HuH-7 (cell line): ENCODE measurements at regions not wholly inside any gene's neighbourhood (a gene's known extent, or its start where the extent isn't known, plus 50 kb on each side); places are given as distances from the start of the nearest gene placed in this dataset.

Experiments
- DNase-seq: peaks from one replicate; pipeline ENCODE4 v3.0.0; 2011; ENCODE audit warnings: low spot score

- DNase-seq, result no peak
Observed at GRCh38 chr10:59553162-59553900, 156.3 kb downstream of the SLC16A9 start.

GRCh38 chr10:59550061-59550460, 159.6 kb downstream of the SLC16A9 start:
- DNase-seq, result no peak

GRCh38 chr10:59538623-59539022, 171.0 kb downstream of the SLC16A9 start:
- DNase-seq, result no peak

GRCh38 chr10:59537501-59537900, 172.1 kb downstream of the SLC16A9 start:
- no peak for DNase-seq

- DNase-seq, result no peak
Observed at GRCh38 chr10:59536167-59537014, 173.3 kb downstream of the SLC16A9 start.

GRCh38 chr10:59524348-59524747, 162.0 kb upstream of the FAM13C start:
- no peak for DNase-seq

GRCh38 chr10:59523851-59524250, 161.5 kb upstream of the FAM13C start:
- DNase-seq, result no peak

GRCh38 chr10:59517996-59518395, 155.6 kb upstream of the FAM13C start:
- DNase-seq, result no peak

- DNase-seq, result no peak
Observed at GRCh38 chr10:59517341-59517899, 155.1 kb upstream of the FAM13C start.

- DNase-seq, result no peak
Observed at GRCh38 chr10:59513558-59513957, 151.2 kb upstream of the FAM13C start.

- DNase-seq, result no peak
Observed at GRCh38 chr10:59512951-59513350, 150.6 kb upstream of the FAM13C start.

GRCh38 chr10:59508956-59509355, 146.6 kb upstream of the FAM13C start:
- no peak for DNase-seq

GRCh38 chr10:59508296-59508695, 145.9 kb upstream of the FAM13C start:
- no peak for DNase-seq

GRCh38 chr10:59505926-59506325, 143.6 kb upstream of the FAM13C start:
- DNase-seq, result no peak

- DNase-seq, result no peak
Observed at GRCh38 chr10:59499460-59499859, 137.1 kb upstream of the FAM13C start.

GRCh38 chr10:59493017-59493416, 130.7 kb upstream of the FAM13C start:
- no peak for DNase-seq

- no peak for DNase-seq
Observed at GRCh38 chr10:59479426-59479825, 117.1 kb upstream of the FAM13C start.

GRCh38 chr10:59470570-59470969, 108.2 kb upstream of the FAM13C start:
- no peak for DNase-seq

- DNase-seq, result peak; percentile 7
Observed at GRCh38 chr10:59465088-59465487, 102.7 kb upstream of the FAM13C start.

GRCh38 chr10:59464483-59464882, 102.1 kb upstream of the FAM13C start:
- no peak for DNase-seq

GRCh38 chr10:59463909-59464308, 101.6 kb upstream of the FAM13C start:
- no peak for DNase-seq

GRCh38 chr10:59460601-59461000, 98.3 kb upstream of the FAM13C start:
- no peak for DNase-seq

- no peak for DNase-seq
Observed at GRCh38 chr10:59456199-59456598, 93.8 kb upstream of the FAM13C start.
